ENCODE measurements at regions not wholly inside any gene's neighbourhood (a gene's known extent, or its start where the extent isn't known, plus 50 kb on each side); places are given as distances from the start of the nearest gene placed in this dataset.

DNA sequence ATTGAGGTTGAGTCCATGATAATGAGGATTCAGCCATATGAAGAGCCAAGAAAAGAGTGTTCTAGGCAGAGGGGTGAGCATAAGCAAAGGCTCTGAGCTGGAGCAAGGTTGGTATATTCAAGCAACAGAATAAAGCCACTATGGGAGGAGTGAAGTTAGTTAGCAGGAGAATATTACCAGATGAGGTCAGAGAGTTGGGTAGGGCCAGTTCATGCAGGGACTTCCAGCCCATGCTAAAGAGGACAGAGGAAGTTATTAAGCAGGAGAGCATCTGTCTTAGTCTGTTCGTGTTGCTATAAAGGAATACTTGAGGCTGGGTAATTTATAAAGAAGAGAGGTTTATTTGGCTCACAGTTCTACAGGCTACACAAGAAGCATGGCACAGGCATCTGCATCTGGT, 57.1 kb upstream of the ATG10 start:
- WGBS, 3 donors: 58 to 73% (median 68%) methylated on average over 1 of the region's 1 CpG
- Histone ChIP-seq H3K27me3 (ENCODE audit: insufficient read depth in 3 of 3, low read length in 2 of 3) (no peaks in the 10 kb centered on the region), H3K4me1 (no peaks in the 10 kb centered on the region), H3K9me3 (no peaks in the 10 kb centered on the region), H3K36me3 (ENCODE audit: insufficient read depth in 1 of 2, low read depth in 1 of 2) (no peaks in the 10 kb centered on the region), H3K27ac (no peak overlapping the region), H3K4me3 (no peak overlapping the region)
- ATAC-seq: no peak
- no peak for TF ChIP-seq CTCF (IDR thresholded peaks at IDR 0.05)
- intact Hi-C loops (cut with DNase I): no loop called here
- no peak for DNase-seq

DNA sequence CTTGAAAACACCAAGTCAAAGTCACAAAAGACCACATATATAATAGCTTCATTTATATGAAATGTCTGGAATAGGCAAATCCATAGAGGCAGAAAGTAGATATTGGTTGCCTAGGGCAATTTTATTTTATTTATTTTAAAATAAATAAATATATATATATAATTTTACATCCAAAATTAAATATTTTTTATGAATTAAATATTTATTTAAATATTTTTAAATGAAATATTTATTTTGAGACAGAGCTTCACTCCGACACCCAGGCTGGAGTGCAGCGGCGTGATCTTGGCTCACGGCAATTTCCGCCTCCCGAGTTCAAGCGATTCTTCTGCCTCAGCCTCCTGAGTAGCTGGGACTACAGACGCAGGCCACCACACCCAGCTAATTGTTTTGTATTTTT, 58.9 kb upstream of the ATG10 start:
- 92 to 96% (median 96%) methylated on average over 8 of the region's 8 CpGs for WGBS, 3 donors
- intact Hi-C loops (cut with DNase I): no loop called here
- DNase-seq (no peak), ATAC-seq (no peak)
- no peak for TF ChIP-seq CTCF (IDR thresholded peaks at IDR 0.05)
- no peaks in the 10 kb centered on the region for H3K27me3 ChIP-seq (ENCODE audit: insufficient read depth in 3 of 3, low read length in 2 of 3)
- no peak overlapping the region for H3K4me3 ChIP-seq
- H3K27ac ChIP-seq: no peak overlapping the region
- H3K36me3 ChIP-seq (ENCODE audit: insufficient read depth in 1 of 2, low read depth in 1 of 2): no peaks in the 10 kb centered on the region
- H3K9me3 ChIP-seq: no peaks in the 10 kb centered on the region
- no peaks in the 10 kb centered on the region for H3K4me1 ChIP-seq

DNA sequence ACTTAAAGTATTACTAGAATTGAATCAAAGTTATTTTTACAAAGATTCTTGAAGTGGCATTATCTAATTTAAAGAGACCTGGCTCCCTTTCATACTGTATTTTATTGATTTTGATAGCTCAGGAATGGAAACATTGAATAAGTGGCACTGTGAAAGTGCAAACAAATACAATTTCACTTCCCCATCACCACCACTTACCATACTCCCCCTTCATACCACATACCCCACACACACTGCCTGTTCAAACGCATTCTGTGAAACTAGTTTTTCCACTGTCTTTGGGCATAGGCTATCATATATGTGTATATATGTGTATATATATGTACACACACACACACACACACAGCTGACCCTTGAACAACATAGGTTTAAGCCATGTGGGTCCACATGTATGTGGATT, 62.1 kb upstream of the ATG10 start:
- no peaks in the 10 kb centered on the region for H3K4me1 ChIP-seq
- no peaks in the 10 kb centered on the region for H3K9me3 ChIP-seq
- 87 to 96% (median 91%) methylated on average over 1 of the region's 1 CpG for WGBS, 3 donors
- H3K27ac ChIP-seq: no peak overlapping the region
- no peaks in the 10 kb centered on the region for H3K27me3 ChIP-seq (ENCODE audit: insufficient read depth in 3 of 3, low read length in 2 of 3)
- DNase-seq (no peak), ATAC-seq (no peak)
- intact Hi-C loops (cut with DNase I): no loop called here
- H3K4me3 ChIP-seq: no peak overlapping the region
- no peak for TF ChIP-seq CTCF (IDR thresholded peaks at IDR 0.05)
- no peaks in the 10 kb centered on the region for H3K36me3 ChIP-seq (ENCODE audit: insufficient read depth in 1 of 2, low read depth in 1 of 2)

GRCh38 chr5:81908771-81909170, 63.1 kb upstream of the ATG10 start:
- no peaks in the 10 kb centered on the region for H3K27me3 ChIP-seq (ENCODE audit: insufficient read depth in 3 of 3, low read length in 2 of 3)
- H3K36me3 ChIP-seq (ENCODE audit: insufficient read depth in 1 of 2, low read depth in 1 of 2): no peaks in the 10 kb centered on the region
- WGBS, 3 donors: 71 to 81% (median 72%) methylated on average over 5 of the region's 5 CpGs
- H3K27ac ChIP-seq: no peak overlapping the region
- H3K4me3 ChIP-seq: no peak overlapping the region
- H3K9me3 ChIP-seq: no peaks in the 10 kb centered on the region
- ATAC-seq (no peak), DNase-seq (no peak)
- no peak for TF ChIP-seq CTCF (IDR thresholded peaks at IDR 0.05)
- intact Hi-C loops (cut with DNase I): no loop called here
- H3K4me1 ChIP-seq: no peaks in the 10 kb centered on the region

DNA sequence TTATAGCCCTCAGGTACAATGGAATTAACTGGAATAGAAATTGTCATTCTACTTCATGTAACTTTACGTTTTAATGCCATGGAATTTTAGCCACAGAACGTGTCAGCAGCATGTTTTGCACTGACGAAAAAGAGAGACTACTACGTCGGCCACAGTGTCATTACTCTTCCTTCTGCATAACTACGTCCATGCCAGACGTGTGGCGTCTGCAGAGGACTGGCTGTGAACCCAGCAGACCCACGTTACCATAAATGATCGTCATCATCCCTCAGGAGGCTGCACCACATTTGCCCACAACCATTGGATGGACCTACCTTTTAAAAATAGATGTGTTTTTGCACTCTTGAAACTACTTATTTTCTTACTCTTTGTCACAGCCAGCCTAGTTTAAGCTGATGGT, 63.8 kb upstream of the ATG10 start:
- no peak for ATAC-seq
- Histone ChIP-seq H3K36me3 (ENCODE audit: insufficient read depth in 1 of 2, low read depth in 1 of 2) (no peaks in the 10 kb centered on the region), H3K27ac (no peak overlapping the region), H3K9me3 (no peaks in the 10 kb centered on the region), H3K27me3 (ENCODE audit: insufficient read depth in 3 of 3, low read length in 2 of 3) (no peaks in the 10 kb centered on the region), H3K4me3 (no peak overlapping the region), H3K4me1 (no peaks in the 10 kb centered on the region)
- no peak for TF ChIP-seq CTCF (IDR thresholded peaks at IDR 0.05)
- intact Hi-C loops (cut with DNase I): no loop called here
- DNase-seq: no peak
- 79 to 80% (median 80%) methylated on average over 10 of the region's 10 CpGs for WGBS, 3 donors
